ENCODE measurements at regions not wholly inside any gene's neighbourhood (a gene's known extent, or its start where the extent isn't known, plus 50 kb on each side); places are given as distances from the start of the nearest gene placed in this dataset.

- TF ChIP-seq REST (IDR thresholded peaks at IDR 0.05; ENCODE audit: unreplicated experiment) = no peak
- no peak for TF ChIP-seq POLR2AphosphoS5 (IDR thresholded peaks at IDR 0.05; ENCODE audit: low read depth)
- TF ChIP-seq EZH2 (IDR thresholded peaks at IDR 0.05; ENCODE audit: low read depth, unreplicated experiment) = no peak
These were observed 658.4 kb upstream of the FSHR start (continued) for GRCh38 chr2:49812730-49813129.

DNA sequence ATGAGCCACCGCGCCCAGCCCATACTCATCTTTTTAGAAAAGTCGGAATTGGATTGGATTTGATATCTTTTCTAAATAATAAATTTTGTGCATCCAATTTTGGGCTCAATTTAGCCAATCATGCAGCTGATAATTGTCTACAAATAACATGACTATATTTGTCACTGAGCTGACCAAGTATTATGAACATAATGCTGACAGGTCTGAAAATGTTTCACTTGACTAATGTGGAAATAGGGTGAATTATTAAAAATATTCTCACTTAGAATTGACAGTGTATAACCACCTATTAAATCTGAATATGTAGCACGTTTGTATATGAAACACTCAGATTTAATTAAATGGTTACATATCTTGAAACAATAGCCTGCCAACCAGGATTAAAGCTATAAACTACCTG lies 657.2 kb upstream of the FSHR start:
- Mint-ChIP-seq H3K27ac (no peak overlapping the region), H3K36me3 (ENCODE audit: low read depth) (no peaks in the 10 kb centered on the region), H3K9me3 (no peaks in the 10 kb centered on the region), H3K4me1 (peaks cover 3% of the 10 kb centered on the region; the same call in 2 of the 3 replicates), H3K4me3 (no peak overlapping the region), H3K27me3 (ENCODE audit: insufficient read depth, low read depth, poor library complexity) (peaks cover 2% of the 10 kb centered on the region)
- no peaks in the 10 kb centered on the region for H3F3A ChIP-seq (replicated peaks; ENCODE audit: low read depth)
- no peaks in the 10 kb centered on the region for H3K79me2 ChIP-seq (replicated peaks; ENCODE audit: insufficient read depth)
- H3K4me1 ChIP-seq (ENCODE audit: insufficient read depth) = peaks cover 6% of the 10 kb centered on the region; the same call in 1 of the 2 replicates
- DNase-seq (ENCODE audit: low spot score) = no peak
- H3K27ac ChIP-seq (ENCODE audit: low read depth) = no peak overlapping the region
- H4K20me1 ChIP-seq (replicated peaks; ENCODE audit: insufficient read depth) = no peaks in the 10 kb centered on the region
- no peak for ATAC-seq
- H3K4me2 ChIP-seq = no peak overlapping the region
- H3K4me3 ChIP-seq = no peak overlapping the region
- no peaks in the 10 kb centered on the region for H3K36me3 ChIP-seq (ENCODE audit: insufficient read depth)
- H2AFZ ChIP-seq = no peak overlapping the region
- H3K27me3 ChIP-seq (ENCODE audit: insufficient read depth) = no peaks in the 10 kb centered on the region
- H3K9me2 ChIP-seq (ENCODE audit: insufficient read depth) = no peaks in the 10 kb centered on the region
- no peak for TF ChIP-seq ZNF114 (CRISPR knock-in tag; IDR thresholded peaks at IDR 0.05)
- no peak for TF ChIP-seq EZH2 (IDR thresholded peaks at IDR 0.05; ENCODE audit: low read depth, unreplicated experiment)
- no peak for TF ChIP-seq ZNF331 (CRISPR knock-in tag; IDR thresholded peaks at IDR 0.05; ENCODE audit: low read depth)
- no peak for TF ChIP-seq CREB1 (CRISPR knock-in tag; IDR thresholded peaks at IDR 0.05; ENCODE audit: low read depth)
- TF ChIP-seq, protein P1, sequence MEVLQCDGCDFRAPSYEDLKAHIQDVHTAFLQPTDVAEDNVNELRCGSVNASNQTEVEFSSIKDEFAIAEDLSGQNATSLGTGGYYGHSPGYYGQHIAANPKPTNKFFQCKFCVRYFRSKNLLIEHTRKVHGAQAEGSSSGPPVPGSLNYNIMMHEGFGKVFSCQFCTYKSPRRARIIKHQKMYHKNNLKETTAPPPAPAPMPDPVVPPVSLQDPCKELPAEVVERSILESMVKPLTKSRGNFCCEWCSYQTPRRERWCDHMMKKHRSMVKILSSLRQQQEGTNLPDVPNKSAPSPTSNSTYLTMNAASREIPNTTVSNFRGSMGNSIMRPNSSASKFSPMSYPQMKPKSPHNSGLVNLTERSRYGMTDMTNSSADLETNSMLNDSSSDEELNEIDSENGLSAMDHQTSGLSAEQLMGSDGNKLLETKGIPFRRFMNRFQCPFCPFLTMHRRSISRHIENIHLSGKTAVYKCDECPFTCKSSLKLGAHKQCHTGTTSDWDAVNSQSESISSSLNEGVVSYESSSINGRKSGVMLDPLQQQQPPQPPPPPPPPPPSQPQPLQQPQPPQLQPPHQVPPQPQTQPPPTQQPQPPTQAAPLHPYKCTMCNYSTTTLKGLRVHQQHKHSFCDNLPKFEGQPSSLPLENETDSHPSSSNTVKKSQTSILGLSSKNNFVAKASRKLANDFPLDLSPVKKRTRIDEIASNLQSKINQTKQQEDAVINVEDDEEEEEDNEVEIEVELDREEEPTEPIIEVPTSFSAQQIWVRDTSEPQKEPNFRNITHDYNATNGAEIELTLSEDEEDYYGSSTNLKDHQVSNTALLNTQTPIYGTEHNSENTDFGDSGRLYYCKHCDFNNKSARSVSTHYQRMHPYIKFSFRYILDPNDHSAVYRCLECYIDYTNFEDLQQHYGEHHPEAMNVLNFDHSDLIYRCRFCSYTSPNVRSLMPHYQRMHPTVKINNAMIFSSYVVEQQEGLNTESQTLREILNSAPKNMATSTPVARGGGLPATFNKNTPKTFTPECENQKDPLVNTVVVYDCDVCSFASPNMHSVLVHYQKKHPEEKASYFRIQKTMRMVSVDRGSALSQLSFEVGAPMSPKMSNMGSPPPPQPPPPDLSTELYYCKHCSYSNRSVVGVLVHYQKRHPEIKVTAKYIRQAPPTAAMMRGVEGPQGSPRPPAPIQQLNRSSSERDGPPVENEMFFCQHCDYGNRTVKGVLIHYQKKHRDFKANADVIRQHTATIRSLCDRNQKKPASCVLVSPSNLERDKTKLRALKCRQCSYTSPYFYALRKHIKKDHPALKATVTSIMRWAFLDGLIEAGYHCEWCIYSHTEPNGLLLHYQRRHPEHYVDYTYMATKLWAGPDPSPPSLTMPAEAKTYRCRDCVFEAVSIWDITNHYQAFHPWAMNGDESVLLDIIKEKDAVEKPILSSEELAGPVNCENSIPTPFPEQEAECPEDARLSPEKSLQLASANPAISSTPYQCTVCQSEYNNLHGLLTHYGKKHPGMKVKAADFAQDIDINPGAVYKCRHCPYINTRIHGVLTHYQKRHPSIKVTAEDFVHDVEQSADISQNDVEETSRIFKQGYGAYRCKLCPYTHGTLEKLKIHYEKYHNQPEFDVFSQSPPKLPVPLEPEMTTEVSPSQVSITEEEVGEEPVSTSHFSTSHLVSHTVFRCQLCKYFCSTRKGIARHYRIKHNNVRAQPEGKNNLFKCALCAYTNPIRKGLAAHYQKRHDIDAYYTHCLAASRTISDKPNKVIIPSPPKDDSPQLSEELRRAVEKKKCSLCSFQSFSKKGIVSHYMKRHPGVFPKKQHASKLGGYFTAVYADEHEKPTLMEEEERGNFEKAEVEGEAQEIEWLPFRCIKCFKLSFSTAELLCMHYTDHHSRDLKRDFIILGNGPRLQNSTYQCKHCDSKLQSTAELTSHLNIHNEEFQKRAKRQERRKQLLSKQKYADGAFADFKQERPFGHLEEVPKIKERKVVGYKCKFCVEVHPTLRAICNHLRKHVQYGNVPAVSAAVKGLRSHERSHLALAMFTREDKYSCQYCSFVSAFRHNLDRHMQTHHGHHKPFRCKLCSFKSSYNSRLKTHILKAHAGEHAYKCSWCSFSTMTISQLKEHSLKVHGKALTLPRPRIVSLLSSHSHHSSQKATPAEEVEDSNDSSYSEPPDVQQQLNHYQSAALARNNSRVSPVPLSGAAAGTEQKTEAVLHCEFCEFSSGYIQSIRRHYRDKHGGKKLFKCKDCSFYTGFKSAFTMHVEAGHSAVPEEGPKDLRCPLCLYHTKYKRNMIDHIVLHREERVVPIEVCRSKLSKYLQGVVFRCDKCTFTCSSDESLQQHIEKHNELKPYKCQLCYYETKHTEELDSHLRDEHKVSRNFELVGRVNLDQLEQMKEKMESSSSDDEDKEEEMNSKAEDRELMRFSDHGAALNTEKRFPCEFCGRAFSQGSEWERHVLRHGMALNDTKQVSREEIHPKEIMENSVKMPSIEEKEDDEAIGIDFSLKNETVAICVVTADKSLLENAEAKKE (CRISPR knock-in tag; IDR thresholded peaks at IDR 0.05) = no peak
- TF ChIP-seq JUNB (IDR thresholded peaks at IDR 0.05; ENCODE audit: unreplicated experiment) = no peak
- TF ChIP-seq EZH2phosphoT487 (IDR thresholded peaks at IDR 0.05; ENCODE audit: unreplicated experiment) = no peak
- TF ChIP-seq POLR2AphosphoS5 (IDR thresholded peaks at IDR 0.05; ENCODE audit: low read depth) = no peak
- no peak for TF ChIP-seq NANOG (IDR thresholded peaks at IDR 0.05; ENCODE audit: borderline replicate concordance)
- TF ChIP-seq CTCF (conservative IDR thresholded peaks at IDR 0.05; ENCODE audit: low read depth in 2 of 2) = no peak
- no peak for TF ChIP-seq ETS1 (IDR thresholded peaks at IDR 0.05)

All from GM23338 (cell line).